BJ (cell line): ENCODE measurements at regions not wholly inside any gene's neighbourhood (a gene's known extent, or its start where the extent isn't known, plus 50 kb on each side); places are given as distances from the start of the nearest gene placed in this dataset.

Source experiments
- CTCF ChIA-PET: fragments of 350-600 bp; formaldehyde crosslinking; extraction: SDS; loops from one replicate; lab custom pipeline; 2021; ENCODE audit warnings: antibody characterized with exemption, inconsistent platforms; lab: Yijun Ruan, JAX
- POLR2A ChIA-PET: fragments of 300-600 bp; sonication (Branson Sonifier 250); formaldehyde crosslinking; extraction: SDS; loops from one replicate; lab custom pipeline; 2021; ENCODE audit warnings: antibody characterized with exemption; lab: Charles Lee
- DNase-seq: peaks from one replicate; pipeline ENCODE4 v3.0.0-alpha.2; 2011; ENCODE audit warnings: low read depth
- H3K27me3 ChIP-seq: 2 replicates; pipeline ENCODE4 v1.6.0; 2011; ENCODE audit warnings: low read length; ENCODE audit not compliant: control insufficient read depth, insufficient read depth
- H3K36me3 ChIP-seq: 2 replicates; pipeline ENCODE4 v1.5.1; 2011; ENCODE audit warnings: low read length; ENCODE audit not compliant: control insufficient read depth, insufficient read depth
- H3K4me3 ChIP-seq: 2 replicates; pipeline ENCODE4 v1.5.1; 2011; ENCODE audit warnings: low read depth, mild to moderate bottlenecking, control low read depth, low read length
- CTCF ChIP-seq: IDR thresholded peaks from 2 replicates; pipeline ENCODE4 v1.5.1; 2011; ENCODE audit warnings: low read depth, mild to moderate bottlenecking, control low read depth, inconsistent platforms, low read length, moderate library complexity; ENCODE audit not compliant: insufficient read depth

GRCh38 chr6:79762370-79762769, 131.2 kb downstream of the SH3BGRL2 start:
- DNase-seq, result no peak
- TF ChIP-seq CTCF, result peak; percentile 14; the same call in 1 of the 2 replicates
- POLR2A ChIA-PET, result no interaction called here

GRCh38 chr6:79756496-79756895, 125.4 kb downstream of the SH3BGRL2 start:
- ChIA-PET CTCF (no interaction called here), POLR2A (no interaction called here)
- TF ChIP-seq CTCF, result no peak
- no peaks in the 10 kb centered on the region for H3K27me3 ChIP-seq
- H3K4me3 ChIP-seq, result no peak overlapping the region
- no peaks in the 10 kb centered on the region for H3K36me3 ChIP-seq
- DNase-seq, result peak; percentile 22

More at GRCh38 chr6:79762370-79762769, 131.2 kb downstream of the SH3BGRL2 start:
- H3K36me3 ChIP-seq, result no peaks in the 10 kb centered on the region
- H3K27me3 ChIP-seq, result no peaks in the 10 kb centered on the region
- no peak overlapping the region for H3K4me3 ChIP-seq
- CTCF ChIA-PET, result interaction anchor here (1.0 to 2.3 kb wide), 4 partner anchors 11 to 55 kb away, joined by 3 to 6 read pairs (median 4); no protein-coding TSS in a partner anchor

GRCh38 chr6:79755967-79756366, 124.8 kb downstream of the SH3BGRL2 start:
- POLR2A ChIA-PET, result no interaction called here
- no peak for DNase-seq
- no peak overlapping the region for H3K4me3 ChIP-seq
- CTCF ChIA-PET, result no interaction called here
- no peak for TF ChIP-seq CTCF
- H3K27me3 ChIP-seq, result no peaks in the 10 kb centered on the region
- no peaks in the 10 kb centered on the region for H3K36me3 ChIP-seq
